Activated CD4-positive, alpha-beta memory T cell treated with anti-CD3 and anti-CD28 coated beads, Interleukin-2, amount 10 ng/mL, durations not matched to agents 7 days and 5 days (primary cell): ENCODE measurements at regions not wholly inside any gene's neighbourhood (a gene's known extent, or its start where the extent isn't known, plus 50 kb on each side); places are given as distances from the start of the nearest gene placed in this dataset.

Experiments used
- CTCF ChIA-PET: fragments of 350-600 bp; sonication (Branson Sonifier 250); formaldehyde crosslinking; loops from one replicate; lab custom pipeline; 2021; ENCODE audit warnings: antibody characterized with exemption, inconsistent platforms; lab: Charles Lee
- POLR2A ChIA-PET: fragments of 350-600 bp; sonication (Branson Sonifier 250); formaldehyde crosslinking; loops from one replicate; lab custom pipeline; 2021; ENCODE audit warnings: antibody characterized with exemption; lab: Charles Lee
- DNase-seq: peaks from one replicate; pipeline ENCODE4 v3.0.0-alpha.2; 2020
- H3K27ac Mint-ChIP-seq: one replicate; pipeline ENCODE4 v1.8.0; 2021; ENCODE audit warnings: mild to moderate bottlenecking, mixed read lengths
- H3K27me3 Mint-ChIP-seq: one replicate; pipeline ENCODE4 v1.8.0; 2021; ENCODE audit warnings: mixed read lengths
- H3K36me3 Mint-ChIP-seq: one replicate; pipeline ENCODE4 v1.8.0; 2021; ENCODE audit warnings: low read depth, mixed read lengths
- H3K4me1 Mint-ChIP-seq: one replicate; pipeline ENCODE4 v1.8.0; 2021; ENCODE audit warnings: mixed read lengths
- H3K4me3 Mint-ChIP-seq: one replicate; pipeline ENCODE4 v1.8.0; 2021; ENCODE audit warnings: mild to moderate bottlenecking, mixed read lengths
- H3K9me3 Mint-ChIP-seq: one replicate; pipeline ENCODE4 v1.8.0; 2021; ENCODE audit warnings: mixed read lengths

DNA sequence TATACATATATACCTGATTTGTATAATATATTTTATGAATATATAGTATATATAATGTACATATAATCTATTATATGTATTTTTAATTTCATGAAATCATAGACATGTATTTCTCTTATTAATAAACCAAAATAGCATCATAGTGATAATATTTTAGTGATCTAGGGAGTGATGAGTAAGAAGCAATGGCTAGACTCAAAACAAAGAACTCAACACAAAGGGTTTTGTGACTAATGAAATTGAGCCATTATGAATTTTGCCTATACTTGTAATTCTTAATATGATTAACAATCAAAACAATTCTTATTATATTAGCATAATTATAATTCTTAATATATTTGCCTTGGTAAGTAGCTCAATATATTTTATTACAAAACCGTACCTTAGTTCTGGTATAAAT is 1614.1 kb upstream of the TMEFF2 start:
- ChIA-PET POLR2A (no interaction called here), CTCF (no interaction called here)
- Mint-ChIP-seq H3K4me3 (no peak overlapping the region), H3K27ac (no peak overlapping the region), H3K9me3 (peaks cover 2% of the 10 kb centered on the region), H3K4me1 (no peaks in the 10 kb centered on the region), H3K36me3 (no peaks in the 10 kb centered on the region), H3K27me3 (no peaks in the 10 kb centered on the region)
- no peak for DNase-seq

DNA sequence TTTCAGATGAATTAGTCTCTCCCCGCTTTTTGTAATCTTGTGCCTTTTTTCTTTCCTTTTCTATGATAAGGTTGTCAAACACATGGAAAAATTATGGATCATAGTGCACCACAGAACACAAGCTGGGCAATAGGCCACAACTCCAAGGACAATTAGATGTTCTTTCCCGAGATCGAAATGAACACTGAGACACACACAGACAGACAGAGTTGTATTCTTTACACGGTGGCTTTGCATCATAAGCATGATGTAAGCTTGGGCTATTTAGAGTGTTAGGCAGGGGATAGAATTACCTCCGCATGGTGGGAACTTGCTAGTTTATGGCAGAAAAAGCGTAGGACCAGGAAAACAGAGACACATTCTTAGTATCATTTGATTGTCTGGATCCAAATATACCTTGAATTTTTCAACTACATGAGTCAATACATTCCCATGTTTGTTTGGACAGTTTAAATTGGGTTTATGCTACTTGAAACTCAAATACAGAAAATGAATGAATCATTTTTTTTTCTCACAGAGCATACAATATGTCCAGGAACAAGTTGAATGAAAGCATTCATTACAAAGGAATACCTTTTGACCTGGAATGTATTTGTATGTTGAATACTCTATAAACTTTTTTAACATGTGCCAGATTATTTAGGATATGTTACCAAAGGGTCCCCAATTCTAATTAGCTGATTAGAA is 1611.5 kb upstream of the TMEFF2 start:
- no peaks in the 10 kb centered on the region for H3K36me3 Mint-ChIP-seq
- H3K4me3 Mint-ChIP-seq: no peak overlapping the region
- no peak overlapping the region for H3K27ac Mint-ChIP-seq
- ChIA-PET POLR2A (no interaction called here), CTCF (no interaction called here)
- no peak for DNase-seq
- no peaks in the 10 kb centered on the region for H3K4me1 Mint-ChIP-seq
- no peaks in the 10 kb centered on the region for H3K27me3 Mint-ChIP-seq
- no peaks in the 10 kb centered on the region for H3K9me3 Mint-ChIP-seq

DNA sequence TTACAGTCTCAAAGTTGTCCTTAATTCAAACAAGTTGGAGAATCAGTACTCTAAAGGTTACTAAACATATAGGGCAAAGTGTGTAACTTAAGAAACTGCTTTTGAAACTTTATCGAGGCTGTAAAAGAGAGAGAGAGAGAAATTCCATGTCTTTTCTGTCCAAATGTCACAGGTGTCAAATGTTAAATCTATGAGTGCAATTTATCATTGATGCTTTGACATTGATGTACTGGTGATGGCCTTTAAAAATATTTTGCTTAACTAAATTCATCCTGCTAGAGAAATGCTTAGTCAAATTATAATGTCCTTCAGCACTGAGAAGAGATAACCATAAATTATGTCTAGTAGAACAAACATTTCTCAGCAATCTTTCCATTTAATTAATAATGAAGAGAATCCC is 1602.1 kb upstream of the TMEFF2 start:
- POLR2A ChIA-PET: no interaction called here
- Mint-ChIP-seq H3K27ac (no peak overlapping the region), H3K27me3 (no peaks in the 10 kb centered on the region), H3K4me1 (no peaks in the 10 kb centered on the region), H3K9me3 (no peaks in the 10 kb centered on the region), H3K36me3 (no peaks in the 10 kb centered on the region), H3K4me3 (no peak overlapping the region)
- no peak for DNase-seq
- CTCF ChIA-PET: no interaction called here

DNA sequence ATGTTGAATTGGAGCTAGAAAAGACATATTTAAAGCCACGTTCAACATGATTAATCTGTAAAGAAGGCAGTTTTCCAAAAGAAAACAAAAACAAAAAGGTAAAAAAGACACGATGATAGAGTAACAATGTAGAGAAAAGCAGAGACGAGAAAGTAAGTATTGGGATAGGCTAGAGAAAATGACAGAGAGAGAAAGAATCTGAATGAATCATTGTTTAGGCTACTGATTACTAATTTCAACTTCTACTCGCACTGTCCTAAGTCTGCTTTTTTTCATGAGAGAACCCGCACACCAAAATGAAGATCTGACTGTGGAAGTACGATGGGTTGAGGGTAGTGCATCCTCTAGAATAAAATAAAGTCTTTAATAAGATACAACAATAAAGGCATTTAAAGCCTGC is 1599.2 kb upstream of the TMEFF2 start:
- ChIA-PET POLR2A (no interaction called here), CTCF (no interaction called here)
- Mint-ChIP-seq H3K27ac (no peak overlapping the region), H3K4me3 (no peak overlapping the region), H3K9me3 (no peaks in the 10 kb centered on the region), H3K4me1 (no peaks in the 10 kb centered on the region), H3K27me3 (no peaks in the 10 kb centered on the region), H3K36me3 (no peaks in the 10 kb centered on the region)
- no peak for DNase-seq

DNA sequence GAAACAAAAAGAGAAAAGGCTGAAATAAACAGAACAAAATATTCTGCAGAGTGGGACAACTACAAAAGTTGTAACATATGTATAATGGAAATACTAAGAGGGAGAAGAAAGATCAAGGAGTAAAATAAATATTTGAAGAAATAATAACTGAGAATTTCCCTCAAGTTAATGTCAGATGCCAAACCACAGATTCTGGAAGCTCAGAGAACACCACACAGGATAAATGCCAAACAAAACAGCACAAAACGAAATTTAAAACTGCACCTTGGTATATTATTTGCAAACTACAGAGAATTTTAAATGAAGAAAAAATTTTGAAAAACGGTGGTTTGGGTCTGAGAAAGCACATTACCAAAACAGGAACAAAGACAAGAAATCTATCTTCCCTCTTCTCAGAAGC is 1588.9 kb upstream of the TMEFF2 start:
- Mint-ChIP-seq H3K27ac (no peak overlapping the region), H3K27me3 (no peaks in the 10 kb centered on the region), H3K36me3 (no peaks in the 10 kb centered on the region), H3K4me1 (no peaks in the 10 kb centered on the region), H3K4me3 (no peak overlapping the region), H3K9me3 (no peaks in the 10 kb centered on the region)
- CTCF ChIA-PET: no interaction called here
- POLR2A ChIA-PET: no interaction called here
- no peak for DNase-seq

DNA sequence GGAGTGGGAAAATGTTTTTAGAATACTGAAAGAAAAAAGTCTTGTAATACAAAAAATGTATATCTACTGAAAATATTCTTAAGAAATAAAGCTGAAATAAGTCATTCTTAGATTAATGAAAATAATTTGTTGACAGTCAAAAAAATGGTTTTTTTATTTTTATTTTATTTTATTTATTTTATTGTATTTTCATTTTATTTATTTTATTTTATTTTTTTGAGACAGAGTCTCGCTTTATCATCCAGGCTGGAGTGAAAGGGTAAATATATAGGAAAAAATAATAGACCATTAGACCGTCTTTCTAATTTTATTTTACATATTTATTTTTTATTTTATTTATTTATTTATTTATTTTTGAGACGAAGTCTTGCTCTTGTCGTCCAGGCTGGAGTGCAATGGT is 1583.6 kb upstream of the TMEFF2 start:
- ChIA-PET POLR2A (no interaction called here), CTCF (no interaction called here)
- Mint-ChIP-seq H3K9me3 (no peaks in the 10 kb centered on the region), H3K27me3 (no peaks in the 10 kb centered on the region), H3K27ac (no peak overlapping the region), H3K36me3 (no peaks in the 10 kb centered on the region), H3K4me3 (no peak overlapping the region), H3K4me1 (no peaks in the 10 kb centered on the region)
- no peak for DNase-seq

DNA sequence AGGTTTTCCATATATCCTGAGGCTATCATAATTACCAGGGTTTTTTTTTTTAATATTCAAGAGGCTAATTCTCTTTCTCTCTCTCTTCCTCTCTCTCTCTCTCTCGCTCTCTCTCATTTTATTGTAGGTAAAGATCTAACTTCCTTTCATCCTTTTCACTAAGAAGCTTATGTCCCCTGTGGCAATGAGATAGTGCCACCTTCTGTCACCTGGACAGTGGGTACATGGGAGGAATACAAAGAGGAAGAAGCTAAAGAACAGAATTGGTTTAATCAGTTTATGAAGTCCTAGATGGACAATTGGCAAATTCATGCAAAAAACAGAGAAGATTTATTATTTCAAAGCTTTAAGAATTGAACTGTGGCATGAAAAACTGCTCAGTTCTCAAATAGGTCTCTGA is 1582.3 kb upstream of the TMEFF2 start:
- no peaks in the 10 kb centered on the region for H3K4me1 Mint-ChIP-seq
- no peak overlapping the region for H3K4me3 Mint-ChIP-seq
- no peaks in the 10 kb centered on the region for H3K9me3 Mint-ChIP-seq
- no peak overlapping the region for H3K27ac Mint-ChIP-seq
- ChIA-PET POLR2A (no interaction called here), CTCF (no interaction called here)
- H3K36me3 Mint-ChIP-seq: no peaks in the 10 kb centered on the region
- DNase-seq: no peak
- no peaks in the 10 kb centered on the region for H3K27me3 Mint-ChIP-seq

DNA sequence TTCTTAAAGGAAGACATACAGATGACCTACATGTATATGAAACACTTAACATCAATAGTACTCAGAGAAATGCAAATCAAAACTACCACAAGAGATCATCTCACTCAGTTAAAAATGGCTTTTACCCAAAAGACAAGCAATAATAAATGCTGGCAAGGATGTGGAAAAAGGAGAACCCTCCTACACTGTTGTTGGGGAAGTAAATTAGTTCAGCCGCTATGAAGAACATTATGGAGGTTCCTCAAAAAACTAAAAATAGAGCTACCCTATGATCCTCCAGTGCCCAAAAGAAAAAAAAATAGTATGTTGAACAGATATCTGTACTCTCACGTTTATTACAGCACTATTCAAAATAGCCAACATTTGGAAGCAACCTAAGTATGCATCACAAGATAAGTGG is 1579.4 kb upstream of the TMEFF2 start:
- DNase-seq: no peak
- Mint-ChIP-seq H3K36me3 (no peaks in the 10 kb centered on the region), H3K27me3 (no peaks in the 10 kb centered on the region), H3K4me3 (no peak overlapping the region), H3K27ac (no peak overlapping the region), H3K4me1 (no peaks in the 10 kb centered on the region), H3K9me3 (no peaks in the 10 kb centered on the region)
- POLR2A ChIA-PET: no interaction called here
- CTCF ChIA-PET: no interaction called here

DNA sequence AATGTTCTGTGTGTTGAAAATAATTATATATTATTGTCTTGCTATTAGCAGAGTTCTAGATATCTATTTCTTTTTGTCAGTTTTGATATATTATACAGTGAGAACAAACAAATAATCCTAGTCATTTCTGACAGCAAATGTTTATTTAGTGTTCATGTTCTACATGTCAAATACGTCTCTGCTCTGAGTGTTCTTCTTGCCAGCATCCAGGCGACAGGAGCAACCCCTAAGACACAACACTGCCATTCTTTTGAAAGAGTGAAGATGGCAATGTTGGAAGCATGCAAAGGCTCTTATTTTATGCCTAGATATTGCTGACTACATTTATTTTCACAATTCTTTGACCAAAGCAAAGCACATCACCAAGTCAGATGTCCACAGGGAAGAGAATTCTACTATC is 1556.6 kb upstream of the TMEFF2 start:
- CTCF ChIA-PET: no interaction called here
- no peak overlapping the region for H3K4me3 Mint-ChIP-seq
- no peaks in the 10 kb centered on the region for H3K27me3 Mint-ChIP-seq
- POLR2A ChIA-PET: no interaction called here
- DNase-seq: no peak
- H3K27ac Mint-ChIP-seq: no peak overlapping the region
- H3K9me3 Mint-ChIP-seq: no peaks in the 10 kb centered on the region
- no peaks in the 10 kb centered on the region for H3K4me1 Mint-ChIP-seq
- no peaks in the 10 kb centered on the region for H3K36me3 Mint-ChIP-seq

DNA sequence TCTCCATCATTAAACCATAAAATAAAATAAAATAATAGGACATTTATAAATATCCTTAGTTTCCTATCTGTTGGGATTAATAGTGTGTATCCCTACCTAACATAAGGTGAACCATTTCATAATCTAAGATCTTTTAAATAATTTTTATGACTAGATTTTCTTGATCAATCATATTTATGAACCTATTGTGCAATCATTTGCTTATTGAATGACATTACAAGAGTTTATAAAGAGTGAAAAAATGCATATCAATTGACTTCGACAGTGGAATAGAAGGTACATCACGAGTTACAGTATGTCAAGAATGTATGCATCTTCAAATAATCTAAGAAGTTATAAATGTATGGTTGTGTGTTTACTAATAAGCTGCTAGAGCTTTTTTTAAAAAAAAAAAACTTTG is 1554.8 kb upstream of the TMEFF2 start:
- Mint-ChIP-seq H3K36me3 (no peaks in the 10 kb centered on the region), H3K4me1 (no peaks in the 10 kb centered on the region), H3K27ac (no peak overlapping the region), H3K4me3 (no peak overlapping the region), H3K27me3 (no peaks in the 10 kb centered on the region), H3K9me3 (no peaks in the 10 kb centered on the region)
- POLR2A ChIA-PET: no interaction called here
- no peak for DNase-seq
- CTCF ChIA-PET: no interaction called here

DNA sequence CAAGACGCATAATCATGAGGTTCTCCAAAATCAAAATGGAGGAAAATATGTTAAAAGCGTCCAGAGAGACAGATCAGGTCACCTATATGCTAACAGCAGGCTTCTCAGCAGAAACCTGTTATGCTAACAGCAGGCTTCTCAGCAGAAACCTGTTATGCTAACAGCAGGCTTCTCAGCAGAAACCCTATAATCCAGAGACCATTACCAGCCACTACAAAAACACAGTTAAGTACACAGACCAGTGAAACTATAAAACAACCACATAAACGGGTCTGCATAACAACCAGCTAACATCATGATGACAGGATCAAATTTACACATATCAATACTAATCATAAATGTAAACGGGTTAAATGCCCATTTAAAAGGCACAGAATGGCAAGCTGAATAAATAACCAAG is 1548.4 kb upstream of the TMEFF2 start:
- DNase-seq: no peak
- no peaks in the 10 kb centered on the region for H3K36me3 Mint-ChIP-seq
- no peak overlapping the region for H3K4me3 Mint-ChIP-seq
- POLR2A ChIA-PET: no interaction called here
- peaks cover 6% of the 10 kb centered on the region for H3K9me3 Mint-ChIP-seq
- no peak overlapping the region for H3K27ac Mint-ChIP-seq
- CTCF ChIA-PET: no interaction called here
- no peaks in the 10 kb centered on the region for H3K27me3 Mint-ChIP-seq
- H3K4me1 Mint-ChIP-seq: no peaks in the 10 kb centered on the region

DNA sequence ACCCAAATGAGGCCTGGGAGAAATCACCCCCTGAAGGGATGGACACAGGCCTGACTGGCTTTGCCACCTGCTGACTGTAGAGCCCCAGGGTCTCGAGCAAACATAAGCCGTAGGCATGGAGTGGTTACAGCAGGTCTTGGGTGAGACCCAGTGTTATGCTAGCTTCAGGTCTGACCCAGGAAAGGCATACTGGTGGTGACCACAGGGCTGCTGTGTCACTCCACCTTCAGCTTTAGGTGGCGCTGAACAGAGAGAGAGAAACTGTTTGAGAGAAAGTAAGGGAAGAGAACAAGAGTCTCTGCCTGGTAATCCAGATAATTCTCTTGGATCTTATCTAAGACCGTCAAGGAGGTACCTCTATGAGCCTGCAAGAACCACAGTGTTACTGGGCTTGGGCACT is 1544.2 kb upstream of the TMEFF2 start:
- Mint-ChIP-seq H3K27me3 (no peaks in the 10 kb centered on the region), H3K4me3 (no peak overlapping the region), H3K9me3 (peaks cover 2% of the 10 kb centered on the region), H3K36me3 (no peaks in the 10 kb centered on the region), H3K27ac (no peak overlapping the region), H3K4me1 (no peaks in the 10 kb centered on the region)
- no peak for DNase-seq
- ChIA-PET CTCF (no interaction called here), POLR2A (no interaction called here)

DNA sequence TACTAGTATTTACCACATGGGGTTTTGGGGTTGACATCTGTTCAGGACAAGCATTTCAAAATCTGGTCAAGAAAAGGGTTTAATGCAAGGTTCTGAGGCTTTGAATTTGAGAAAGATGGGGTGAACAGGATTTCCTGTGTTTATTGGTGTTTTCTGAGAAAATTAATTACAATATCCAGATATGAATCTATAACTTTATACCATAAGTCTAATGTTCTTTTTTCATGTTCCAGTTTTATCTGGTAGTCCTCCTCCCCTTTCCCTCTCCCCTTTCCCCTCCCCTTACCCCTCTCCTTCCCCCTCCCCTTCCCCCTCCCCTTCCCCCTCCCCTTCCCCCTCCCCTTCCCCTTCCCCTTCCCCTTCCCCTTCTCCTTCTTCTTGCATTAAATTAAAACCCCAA is 1518.2 kb upstream of the TMEFF2 start:
- Mint-ChIP-seq H3K9me3 (peaks cover 5% of the 10 kb centered on the region), H3K27me3 (no peaks in the 10 kb centered on the region), H3K4me3 (no peak overlapping the region), H3K27ac (no peak overlapping the region), H3K36me3 (no peaks in the 10 kb centered on the region), H3K4me1 (no peaks in the 10 kb centered on the region)
- CTCF ChIA-PET: no interaction called here
- no peak for DNase-seq
- POLR2A ChIA-PET: no interaction called here

DNA sequence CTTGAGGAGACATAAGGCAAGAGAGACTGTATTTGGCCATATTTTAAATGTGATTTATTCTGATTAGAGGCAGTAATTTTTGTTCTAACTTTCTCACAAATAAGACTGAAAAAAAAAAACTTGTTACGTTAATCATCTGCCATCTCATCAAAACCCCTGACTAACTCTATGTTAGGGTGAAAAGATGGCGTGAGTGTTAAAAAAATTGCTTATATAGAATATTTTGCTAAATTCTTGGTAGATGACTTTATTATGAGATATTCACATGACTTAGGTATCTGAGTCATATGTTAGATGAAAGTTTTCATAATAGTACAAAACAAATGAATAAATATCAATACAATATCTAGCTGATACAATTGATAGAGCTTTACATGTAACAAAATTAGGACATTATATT is 1508.7 kb upstream of the TMEFF2 start:
- Mint-ChIP-seq H3K36me3 (no peaks in the 10 kb centered on the region), H3K27ac (no peak overlapping the region), H3K9me3 (no peaks in the 10 kb centered on the region), H3K27me3 (no peaks in the 10 kb centered on the region), H3K4me3 (no peak overlapping the region), H3K4me1 (no peaks in the 10 kb centered on the region)
- ChIA-PET POLR2A (no interaction called here), CTCF (no interaction called here)
- DNase-seq: no peak
